Liver (tissue), 8 donors: ENCODE measurements at regions not wholly inside any gene's neighbourhood (a gene's known extent, or its start where the extent isn't known, plus 50 kb on each side); places are given as distances from the start of the nearest gene placed in this dataset.

Source experiments
- DNase-seq: peaks from one replicate; pipeline ENCODE4 v3.0.0-alpha.2; 2017; ENCODE audit warnings: low spot score
- H3K27ac ChIP-seq, 2 donors: one replicate each; pipeline ENCODE4 v1.7.0; 2013; ENCODE audit warnings: inconsistent platforms in 2 of 2, low read length in 2 of 2, control low read depth in 1 of 2, low read depth in 1 of 2, mild to moderate bottlenecking in 1 of 2
- H3K27me3 ChIP-seq, 4 donors: one replicate each; pipeline versions ENCODE4 v1.6.1 to v1.7.0; 2013; ENCODE audit warnings: low read length in 3 of 4, inconsistent platforms in 1 of 4, mild to moderate bottlenecking in 1 of 4, moderate library complexity in 1 of 4; ENCODE audit not compliant: control insufficient read depth in 4 of 4, insufficient read depth in 4 of 4
- H3K36me3 ChIP-seq, 4 donors: one replicate each; pipeline versions ENCODE4 v1.6.1 to v1.7.0; 2013; ENCODE audit warnings: low read length in 3 of 4, mild to moderate bottlenecking in 3 of 4, low read depth in 1 of 4, moderate library complexity in 1 of 4; ENCODE audit not compliant: control insufficient read depth in 4 of 4, insufficient read depth in 3 of 4
- H3K4me1 ChIP-seq, 4 donors: one replicate each; pipeline versions ENCODE4 v1.6.1 to v1.7.0; 2013; ENCODE audit warnings: low read length in 3 of 4, mild to moderate bottlenecking in 3 of 4, moderate library complexity in 1 of 4; ENCODE audit not compliant: control insufficient read depth in 4 of 4, insufficient read depth in 4 of 4
- H3K4me3 ChIP-seq, 3 donors: one replicate each; pipeline versions ENCODE4 v1.6.1 to v1.7.0; 2013; ENCODE audit warnings: low read length in 3 of 3, control low read depth in 1 of 3, low read depth in 1 of 3, mild to moderate bottlenecking in 1 of 3
- H3K9ac ChIP-seq, 2 donors: one replicate each; pipeline ENCODE4 v1.7.0; 2013; ENCODE audit warnings: low read length in 2 of 2, mild to moderate bottlenecking in 2 of 2, moderate library complexity in 2 of 2, control low read depth in 1 of 2, low read depth in 1 of 2
- H3K9me3 ChIP-seq, 4 donors: one replicate each; pipeline versions ENCODE4 v1.6.1 to v1.7.0; 2013; ENCODE audit warnings: low read length in 3 of 4; ENCODE audit not compliant: control insufficient read depth in 4 of 4
- EGR1 ChIP-seq, 2 donors: IDR thresholded peaks; 2 replicates each; pipeline ENCODE4 v1.6.1; 2016 to 2018; ENCODE audit warnings: antibody characterized with exemption in 2 of 2, low read depth in 2 of 2
- FOXA1 ChIP-seq: IDR thresholded peaks from 2 replicates; pipeline ENCODE4 v1.6.1; 2016; ENCODE audit warnings: antibody characterized with exemption
- FOXA2 ChIP-seq: IDR thresholded peaks from 2 replicates; pipeline ENCODE4 v1.6.1; 2016; ENCODE audit warnings: antibody characterized with exemption
- GABPA ChIP-seq, 2 donors: IDR thresholded peaks in 1 of 2; conservative IDR thresholded peaks in 1 of 2; 2 replicates each; pipeline ENCODE4 v1.6.1; 2016; ENCODE audit warnings: antibody characterized with exemption in 2 of 2, mild to moderate bottlenecking in 1 of 2, moderate library complexity in 1 of 2
- HNF4A ChIP-seq, 2 donors: conservative IDR thresholded peaks; 2 replicates each; pipeline ENCODE4 v1.6.1; 2016; ENCODE audit warnings: antibody characterized with exemption in 2 of 2, mild to moderate bottlenecking in 2 of 2
- HNF4G ChIP-seq: IDR thresholded peaks from 2 replicates; pipeline ENCODE4 v1.6.1; 2016; ENCODE audit warnings: antibody characterized with exemption
- JUND ChIP-seq, 2 donors: IDR thresholded peaks; 2 replicates each; pipeline ENCODE4 v1.6.1; 2016; ENCODE audit warnings: antibody characterized with exemption in 2 of 2
- NR2F2 ChIP-seq: IDR thresholded peaks from 2 replicates; pipeline ENCODE4 v1.6.1; 2016; ENCODE audit warnings: antibody characterized with exemption
- RXRA ChIP-seq, 2 donors: IDR thresholded peaks; 2 replicates each; pipeline ENCODE4 v1.6.1; 2017 to 2018; ENCODE audit warnings: antibody characterized with exemption in 2 of 2, mild to moderate bottlenecking in 1 of 2
- SP1 ChIP-seq: IDR thresholded peaks from 2 replicates; pipeline ENCODE4 v1.6.1; 2018; ENCODE audit warnings: antibody characterized with exemption, mild to moderate bottlenecking
- TAF1 ChIP-seq: conservative IDR thresholded peaks from 2 replicates; pipeline ENCODE4 v1.6.1; 2016; ENCODE audit warnings: antibody characterized with exemption, mild to moderate bottlenecking
- WGBS: extraction: QIAGEN DNeasy Blood & Tissue Kit; methylation state at CpG from one replicate; pipeline ENCODE4 v1.1.7; 2013; 5-methylcytosine and 5-hydroxymethylcytosine counted together
- TF ChIP-seq, protein P1 (sequence below): fragments of 150-350 bp; IDR thresholded peaks from 2 replicates; pipeline ENCODE4 v1.5.1; 2017; ENCODE audit warnings: improper control_type of control experiment, low read depth, low read length; ENCODE audit not compliant: missing input control
- TF ChIP-seq, protein P2 (sequence below): IDR thresholded peaks from 2 replicates; pipeline ENCODE4 v1.6.1; 2016; ENCODE audit warnings: antibody characterized with exemption
- TF ChIP-seq, protein P3 (sequence below): IDR thresholded peaks from 2 replicates; pipeline ENCODE4 v1.6.1; 2016; ENCODE audit warnings: antibody characterized with exemption, mild to moderate bottlenecking
- donor health status: healthy.
- donor health status: healthy.
- donor health status: healthy.
- donor health status: healthy.
- donor health status: healthy.

DNA sequence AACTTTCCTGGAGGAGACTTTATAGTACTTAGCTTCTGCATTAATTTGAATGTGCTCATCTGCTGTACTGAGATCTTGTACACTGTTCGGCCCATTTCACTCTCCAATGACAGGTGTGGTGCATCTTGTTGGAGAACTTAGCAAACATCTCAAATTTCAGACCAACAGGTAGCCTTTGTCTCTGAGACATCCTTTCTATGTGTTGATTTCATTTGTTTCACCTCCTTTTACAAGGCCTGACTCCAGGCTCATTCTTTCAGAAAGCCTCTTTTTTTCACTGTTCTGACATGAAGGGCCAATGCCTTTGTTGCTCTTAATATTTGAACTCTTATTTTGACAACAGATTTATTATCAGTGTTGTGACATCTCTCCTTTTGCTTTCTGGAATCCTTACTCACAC, 271.8 kb upstream of the FANCL start:
- no peaks in the 10 kb centered on the region for H3K27me3 ChIP-seq
- H3K36me3 ChIP-seq: no peaks in the 10 kb centered on the region
- H3K9ac ChIP-seq: no peak overlapping the region
- no peak overlapping the region for H3K27ac ChIP-seq
- WGBS: 95% methylated on average over 1 of the region's 1 CpG
- no peak overlapping the region for H3K4me3 ChIP-seq
- no peak for DNase-seq
- H3K4me1 ChIP-seq: no peaks in the 10 kb centered on the region
- H3K9me3 ChIP-seq: no peaks in the 10 kb centered on the region
- TF ChIP-seq FOXA1 (no peak), GABPA (IDR thresholded peaks at IDR 0.05 in 1 of 2, conservative IDR thresholded peaks at IDR 0.05 in 1 of 2) (no peak), NR2F2 (no peak), JUND (IDR thresholded peaks at IDR 0.05) (no peak), HNF4G (no peak)
- TF ChIP-seq, protein P1, sequence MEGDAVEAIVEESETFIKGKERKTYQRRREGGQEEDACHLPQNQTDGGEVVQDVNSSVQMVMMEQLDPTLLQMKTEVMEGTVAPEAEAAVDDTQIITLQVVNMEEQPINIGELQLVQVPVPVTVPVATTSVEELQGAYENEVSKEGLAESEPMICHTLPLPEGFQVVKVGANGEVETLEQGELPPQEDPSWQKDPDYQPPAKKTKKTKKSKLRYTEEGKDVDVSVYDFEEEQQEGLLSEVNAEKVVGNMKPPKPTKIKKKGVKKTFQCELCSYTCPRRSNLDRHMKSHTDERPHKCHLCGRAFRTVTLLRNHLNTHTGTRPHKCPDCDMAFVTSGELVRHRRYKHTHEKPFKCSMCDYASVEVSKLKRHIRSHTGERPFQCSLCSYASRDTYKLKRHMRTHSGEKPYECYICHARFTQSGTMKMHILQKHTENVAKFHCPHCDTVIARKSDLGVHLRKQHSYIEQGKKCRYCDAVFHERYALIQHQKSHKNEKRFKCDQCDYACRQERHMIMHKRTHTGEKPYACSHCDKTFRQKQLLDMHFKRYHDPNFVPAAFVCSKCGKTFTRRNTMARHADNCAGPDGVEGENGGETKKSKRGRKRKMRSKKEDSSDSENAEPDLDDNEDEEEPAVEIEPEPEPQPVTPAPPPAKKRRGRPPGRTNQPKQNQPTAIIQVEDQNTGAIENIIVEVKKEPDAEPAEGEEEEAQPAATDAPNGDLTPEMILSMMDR: no peak
- TF ChIP-seq, protein P2, sequence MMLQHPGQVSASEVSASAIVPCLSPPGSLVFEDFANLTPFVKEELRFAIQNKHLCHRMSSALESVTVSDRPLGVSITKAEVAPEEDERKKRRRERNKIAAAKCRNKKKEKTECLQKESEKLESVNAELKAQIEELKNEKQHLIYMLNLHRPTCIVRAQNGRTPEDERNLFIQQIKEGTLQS: no peak

DNA sequence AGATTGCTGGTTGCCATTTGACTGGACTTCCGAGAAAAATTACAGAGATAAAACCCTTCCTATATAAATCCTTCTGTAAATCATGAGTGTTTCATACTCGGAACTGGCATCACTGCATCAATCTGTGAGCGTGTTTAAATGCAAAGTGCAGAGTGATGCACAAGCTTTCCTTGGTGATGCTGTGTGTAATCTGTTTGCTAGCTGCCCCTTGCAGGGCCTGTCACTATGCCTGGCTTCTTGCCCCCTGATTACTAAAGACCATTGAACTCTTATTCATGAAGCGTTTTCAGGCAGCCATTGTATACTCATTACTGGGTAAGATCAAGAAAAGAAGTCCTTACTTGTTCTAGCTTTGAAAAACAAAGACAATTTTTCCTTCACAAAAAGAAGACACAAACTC, 266.9 kb upstream of the FANCL start:
- Histone ChIP-seq H3K27ac (no peak overlapping the region), H3K4me1 (no peaks in the 10 kb centered on the region), H3K9me3 (no peaks in the 10 kb centered on the region), H3K9ac (no peak overlapping the region), H3K36me3 (no peaks in the 10 kb centered on the region), H3K4me3 (no peak overlapping the region), H3K27me3 (no peaks in the 10 kb centered on the region)
- WGBS: 78% methylated on average over 4 of the region's 4 CpGs
- TF ChIP-seq FOXA2 (no peak), HNF4A (conservative IDR thresholded peaks at IDR 0.05) (no peak), JUND (IDR thresholded peaks at IDR 0.05) (no peak), RXRA (IDR thresholded peaks at IDR 0.05) (no peak), SP1 (no peak), EGR1 (IDR thresholded peaks at IDR 0.05; ENCODE audit: low read depth in 2 of 2) (no peak), FOXA1 (no peak), TAF1 (no peak), NR2F2 (no peak), HNF4G (no peak)
- TF ChIP-seq, protein P1: no peak
- TF ChIP-seq, protein P3, sequence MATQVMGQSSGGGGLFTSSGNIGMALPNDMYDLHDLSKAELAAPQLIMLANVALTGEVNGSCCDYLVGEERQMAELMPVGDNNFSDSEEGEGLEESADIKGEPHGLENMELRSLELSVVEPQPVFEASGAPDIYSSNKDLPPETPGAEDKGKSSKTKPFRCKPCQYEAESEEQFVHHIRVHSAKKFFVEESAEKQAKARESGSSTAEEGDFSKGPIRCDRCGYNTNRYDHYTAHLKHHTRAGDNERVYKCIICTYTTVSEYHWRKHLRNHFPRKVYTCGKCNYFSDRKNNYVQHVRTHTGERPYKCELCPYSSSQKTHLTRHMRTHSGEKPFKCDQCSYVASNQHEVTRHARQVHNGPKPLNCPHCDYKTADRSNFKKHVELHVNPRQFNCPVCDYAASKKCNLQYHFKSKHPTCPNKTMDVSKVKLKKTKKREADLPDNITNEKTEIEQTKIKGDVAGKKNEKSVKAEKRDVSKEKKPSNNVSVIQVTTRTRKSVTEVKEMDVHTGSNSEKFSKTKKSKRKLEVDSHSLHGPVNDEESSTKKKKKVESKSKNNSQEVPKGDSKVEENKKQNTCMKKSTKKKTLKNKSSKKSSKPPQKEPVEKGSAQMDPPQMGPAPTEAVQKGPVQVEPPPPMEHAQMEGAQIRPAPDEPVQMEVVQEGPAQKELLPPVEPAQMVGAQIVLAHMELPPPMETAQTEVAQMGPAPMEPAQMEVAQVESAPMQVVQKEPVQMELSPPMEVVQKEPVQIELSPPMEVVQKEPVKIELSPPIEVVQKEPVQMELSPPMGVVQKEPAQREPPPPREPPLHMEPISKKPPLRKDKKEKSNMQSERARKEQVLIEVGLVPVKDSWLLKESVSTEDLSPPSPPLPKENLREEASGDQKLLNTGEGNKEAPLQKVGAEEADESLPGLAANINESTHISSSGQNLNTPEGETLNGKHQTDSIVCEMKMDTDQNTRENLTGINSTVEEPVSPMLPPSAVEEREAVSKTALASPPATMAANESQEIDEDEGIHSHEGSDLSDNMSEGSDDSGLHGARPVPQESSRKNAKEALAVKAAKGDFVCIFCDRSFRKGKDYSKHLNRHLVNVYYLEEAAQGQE: no peak
- DNase-seq: no peak
